Renal pelvis (tissue), 1 donor: ENCODE measurements at regions not wholly inside any gene's neighbourhood (a gene's known extent, or its start where the extent isn't known, plus 50 kb on each side); places are given as distances from the start of the nearest gene placed in this dataset.

Source experiments
- DNase-seq: peaks from one replicate; pipeline ENCODE4 v3.0.0-alpha.2; 2013

DNA sequence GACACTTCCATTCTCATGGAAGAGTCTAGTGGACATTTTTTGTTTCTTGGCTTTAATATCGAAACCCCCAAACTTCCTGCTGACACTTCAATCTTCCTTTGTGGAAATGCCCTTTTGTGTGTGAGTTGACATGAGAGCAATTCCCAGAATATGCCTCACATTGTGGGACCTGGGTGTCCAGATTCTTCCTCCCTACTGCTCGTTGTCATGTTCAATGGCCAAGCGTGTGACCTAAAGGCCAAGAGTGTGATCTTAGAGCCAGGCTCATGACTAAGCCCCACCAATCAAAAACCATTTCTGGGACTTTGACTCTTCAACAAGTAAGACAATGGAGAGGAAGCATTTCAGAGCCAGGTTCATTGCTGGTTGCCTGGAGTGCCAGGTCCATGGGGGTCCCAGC, 52.5 kb upstream of the BMPER start:
- DNase-seq: no peak

DNA sequence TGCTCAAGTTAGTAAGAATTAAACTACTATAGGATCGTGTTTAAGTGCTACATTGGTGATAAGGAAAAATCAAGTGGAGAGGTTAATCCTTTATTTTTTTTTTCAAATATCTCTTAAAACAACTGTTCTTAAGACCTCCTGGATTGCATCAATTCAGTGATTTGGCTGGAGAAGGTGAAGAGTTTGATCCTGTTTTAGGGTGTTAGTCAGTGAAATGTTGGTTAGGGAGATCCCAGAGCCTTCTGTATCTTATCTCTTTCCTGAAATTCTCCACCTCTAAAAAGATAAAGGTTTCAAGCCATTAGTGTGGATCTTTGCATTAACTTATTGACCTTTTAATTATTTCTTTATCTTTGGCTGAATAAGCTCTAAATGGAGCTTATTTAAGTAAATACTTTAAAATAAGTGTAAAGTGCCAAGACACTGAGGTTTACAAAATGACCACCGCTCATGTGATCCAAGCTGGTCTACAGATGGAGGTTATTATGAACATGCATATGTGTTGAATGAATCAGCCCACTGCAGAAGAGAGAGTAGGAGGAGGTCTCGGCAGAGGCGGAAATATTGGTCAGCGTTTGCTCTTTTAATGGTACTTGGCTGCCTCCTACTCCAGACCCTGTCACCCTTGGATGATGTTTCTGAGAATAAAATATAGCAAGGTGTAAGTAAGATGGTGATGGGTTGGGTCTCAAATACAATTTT, 51.8 kb upstream of the BMPER start:
- no peak for DNase-seq

DNA sequence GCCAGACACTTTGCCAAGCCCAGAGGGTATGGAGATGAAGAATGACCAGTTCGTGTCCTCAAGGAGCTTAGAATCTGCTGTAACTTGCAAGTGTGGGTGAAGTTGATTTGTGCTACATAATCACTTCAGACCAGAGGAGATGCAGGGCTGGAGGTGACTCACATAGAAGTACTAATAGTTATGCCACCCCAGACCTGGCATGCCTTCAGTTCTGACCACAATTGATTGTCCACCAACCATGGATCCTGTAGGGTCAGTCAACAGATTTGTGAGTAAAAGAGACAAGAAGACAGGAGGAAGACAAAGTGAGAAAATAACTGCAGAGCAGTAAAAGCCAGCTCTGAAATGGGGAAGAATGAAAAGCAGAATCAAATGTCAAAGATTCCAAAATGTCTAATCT, 51.2 kb upstream of the BMPER start:
- DNase-seq: no peak

DNA sequence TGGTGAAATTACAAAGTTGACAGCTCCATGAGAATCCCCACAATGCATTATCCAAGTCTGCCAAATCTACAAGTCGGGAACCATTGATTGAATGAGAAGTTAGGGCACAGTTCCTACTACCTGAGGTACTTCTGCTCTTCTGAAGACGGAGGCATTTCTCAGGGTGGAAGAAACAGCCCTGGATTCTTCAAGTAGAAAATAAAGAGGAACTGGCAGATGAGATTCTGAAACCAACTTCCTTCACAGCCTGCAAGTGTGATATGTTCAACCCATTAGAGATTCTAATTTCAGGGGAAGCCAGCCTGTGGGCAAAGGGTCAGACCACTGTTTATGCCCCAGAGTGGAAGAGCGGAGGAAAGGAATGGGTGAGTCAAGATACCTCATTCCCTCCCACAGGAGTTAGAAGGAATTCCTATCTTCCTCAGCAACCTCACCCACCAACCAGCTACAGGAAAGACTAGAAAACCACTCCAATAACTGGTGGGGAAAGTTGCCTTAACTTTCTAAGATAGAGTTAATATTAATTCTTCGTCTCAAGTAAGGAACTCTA, 50.5 kb upstream of the BMPER start:
- no peak for DNase-seq
